Right hindlimb (tissue), 1 donor: ENCODE measurements at regions not wholly inside any gene's neighbourhood (a gene's known extent, or its start where the extent isn't known, plus 50 kb on each side); places are given as distances from the start of the nearest gene placed in this dataset.
"Not testable (repeated sequence)": the region's sequence is repeated elsewhere in the genome, so short reads cannot be mapped to it uniquely, and the experiment has no call there.

Experiments used
- DNase-seq: peaks from one replicate; pipeline ENCODE4 v3.0.0-alpha.2; 2018

- not testable (repeated sequence) for DNase-seq
Observed at GRCh38 chr10:38364073-38364472, 269.9 kb downstream of the ZNF37A start.

DNA sequence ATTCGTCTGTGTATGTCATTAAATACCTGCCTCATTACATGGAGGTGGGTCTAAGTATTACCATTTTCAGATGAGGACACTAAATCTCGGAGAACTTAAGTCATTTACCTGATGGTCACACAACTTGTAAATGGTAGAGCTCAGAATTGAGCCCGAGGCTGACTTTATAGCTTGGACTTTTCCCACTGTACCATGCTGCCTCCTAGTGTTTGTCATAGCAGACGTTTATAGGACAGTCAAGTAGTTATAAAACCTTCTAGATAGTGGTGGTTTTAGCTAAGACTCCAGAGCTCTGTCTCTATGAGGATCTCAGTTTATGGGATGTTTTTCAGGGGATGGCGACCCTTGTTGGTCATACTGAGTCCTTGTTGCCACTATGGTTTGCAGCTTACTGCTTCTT, 271.8 kb downstream of the ZNF37A start:
- DNase-seq, result not testable (repeated sequence)

DNA sequence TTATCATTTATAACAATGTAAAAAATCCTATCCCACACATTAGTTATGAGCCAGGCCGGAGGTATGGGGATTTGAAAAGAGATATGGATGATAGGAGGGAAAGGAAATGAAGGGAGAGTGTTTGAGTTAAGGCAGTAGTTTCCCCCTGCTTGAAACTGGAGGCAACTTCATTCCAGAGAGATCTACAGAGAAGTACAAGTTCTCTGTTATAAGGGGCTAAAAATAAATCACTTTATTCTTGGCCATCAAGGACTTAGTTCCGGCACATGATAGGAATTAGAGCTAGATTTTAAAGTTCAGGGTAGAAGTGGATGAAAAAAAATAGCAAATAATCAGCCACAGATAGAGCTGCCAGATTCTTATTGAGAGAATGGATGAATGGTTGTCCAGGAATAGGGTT, 289.7 kb downstream of the ZNF37A start:
- not testable (repeated sequence) for DNase-seq

- DNase-seq, result not testable (repeated sequence)
Observed at GRCh38 chr10:38386869-38387268, 292.7 kb downstream of the ZNF37A start.

GRCh38 chr10:38390725-38391124, 296.6 kb downstream of the ZNF37A start:
- not testable (repeated sequence) for DNase-seq

GRCh38 chr10:38395465-38395864, 301.3 kb downstream of the ZNF37A start:
- not testable (repeated sequence) for DNase-seq

DNA sequence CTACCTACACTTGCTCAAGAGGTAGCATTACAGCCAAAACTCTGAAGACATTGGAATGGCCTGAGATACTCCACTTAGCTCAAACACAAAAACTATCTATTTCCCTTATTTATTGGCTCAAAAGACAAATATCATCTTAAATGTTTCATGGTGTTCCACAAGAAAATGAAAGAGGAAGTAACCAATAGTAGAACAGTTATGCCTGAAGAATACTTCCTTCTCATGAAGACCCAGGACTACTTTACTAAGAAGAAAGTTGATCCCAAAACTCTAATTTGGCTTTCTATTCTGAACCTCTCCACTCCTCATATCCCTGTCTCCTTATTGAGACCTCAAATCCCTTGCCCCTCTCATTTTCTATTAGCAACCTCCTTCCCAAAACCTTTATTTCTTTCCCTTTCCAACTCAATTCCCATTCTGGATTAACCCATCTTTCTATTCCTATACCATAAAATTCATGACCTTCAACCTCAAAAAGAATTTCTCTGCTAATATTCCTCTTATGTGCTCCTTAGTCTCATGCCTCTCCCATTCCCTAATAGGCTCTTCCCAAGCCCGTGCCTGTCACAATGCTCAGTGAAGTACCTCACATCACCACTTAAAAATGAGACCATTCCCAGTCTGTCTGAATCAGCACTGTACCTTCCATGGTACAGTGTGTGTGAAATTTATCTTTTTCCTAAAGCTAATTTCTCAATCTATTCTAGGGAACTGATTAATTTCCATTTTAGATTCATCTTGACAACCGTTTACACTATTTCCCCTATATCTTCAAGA, 302.2 kb downstream of the ZNF37A start:
- DNase-seq, result not testable (repeated sequence)

DNA sequence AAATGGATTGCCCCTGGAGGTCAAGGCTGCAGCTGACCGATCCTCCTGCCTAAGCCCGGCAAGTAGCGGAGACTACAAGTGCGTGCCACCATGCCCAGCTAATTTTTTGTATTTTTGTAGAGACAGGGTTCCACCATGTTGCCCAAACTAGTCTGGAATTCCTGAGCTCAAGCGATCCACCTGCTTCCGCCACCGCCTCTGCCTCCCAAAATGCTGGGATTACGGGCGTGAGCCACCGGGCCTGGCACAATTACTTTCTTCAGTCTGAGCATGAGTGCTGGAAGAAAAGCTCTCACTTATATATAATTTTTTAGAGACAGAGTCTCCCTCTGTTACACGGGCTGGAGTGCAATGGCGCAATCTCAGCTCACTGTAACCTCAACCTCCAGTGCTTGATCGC, 307.4 kb downstream of the ZNF37A start:
- not testable (repeated sequence) for DNase-seq

- DNase-seq, result peak; percentile 95
Observed at GRCh38 chr10:38402442-38403346, 308.6 kb downstream of the ZNF37A start.

DNA sequence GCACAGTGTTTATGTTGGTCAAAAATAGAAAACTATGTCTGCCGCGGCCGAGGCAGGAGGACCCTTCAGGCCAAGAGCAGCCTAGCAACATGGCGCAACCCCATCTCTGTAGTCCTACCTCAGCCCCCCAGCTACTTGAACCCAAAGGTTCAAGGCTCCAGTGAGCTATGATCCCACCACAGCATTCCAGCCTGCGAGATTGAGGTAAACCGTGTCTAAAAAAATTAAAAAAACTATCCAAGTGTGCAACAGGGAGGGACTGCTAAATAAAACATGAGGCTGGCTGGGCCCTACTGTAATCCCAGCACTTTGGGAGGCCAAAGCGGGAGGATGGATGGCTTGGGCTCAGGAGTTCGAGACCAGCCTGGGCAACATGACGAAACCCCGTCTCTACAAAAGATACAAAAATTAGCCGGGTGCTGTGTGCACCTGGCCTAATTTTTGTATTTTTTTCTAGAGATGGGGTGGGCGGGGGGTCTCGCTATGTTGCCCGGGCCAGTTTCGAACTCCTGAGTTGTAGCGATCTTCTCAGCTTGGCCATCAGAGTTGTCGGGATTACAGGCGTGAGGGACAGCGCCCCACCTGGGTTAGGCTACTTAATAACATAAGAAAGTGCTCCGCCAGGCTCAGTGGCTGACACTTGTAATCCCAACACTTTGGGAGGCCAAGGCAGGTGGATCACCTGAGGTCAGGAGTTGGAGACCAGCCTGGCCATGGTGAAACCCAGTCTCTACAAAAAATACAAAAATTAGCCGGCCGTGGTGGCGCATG, 309.4 kb downstream of the ZNF37A start:
- DNase-seq, result peak; percentile 47

DNA sequence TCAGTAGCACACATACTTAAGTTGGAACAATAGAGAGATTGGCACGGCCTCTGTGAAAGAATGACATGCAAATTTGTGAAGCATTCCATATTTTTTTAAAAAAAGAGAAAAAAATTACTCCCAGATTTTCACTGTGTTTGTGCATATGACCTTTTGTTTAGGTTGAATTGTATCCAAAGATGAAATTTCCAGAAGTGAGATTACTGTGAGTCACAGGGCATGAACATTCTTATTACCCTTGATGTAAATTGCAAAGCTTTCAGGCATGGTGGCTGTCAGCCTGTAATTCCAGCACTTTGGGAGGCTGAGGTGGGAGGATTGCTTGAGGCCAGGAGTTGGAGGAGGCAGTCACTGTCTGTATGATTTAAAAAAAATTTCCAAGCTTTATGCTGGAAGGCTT, 329.5 kb downstream of the ZNF37A start:
- not testable (repeated sequence) for DNase-seq

GRCh38 chr10:38430242-38430641, 336.1 kb downstream of the ZNF37A start:
- not testable (repeated sequence) for DNase-seq

GRCh38 chr10:38437359-38437758, 343.2 kb downstream of the ZNF37A start:
- not testable (repeated sequence) for DNase-seq

- DNase-seq, result not testable (repeated sequence)
Observed at GRCh38 chr10:38448614-38449355, 354.6 kb downstream of the ZNF37A start.

- not testable (repeated sequence) for DNase-seq
Observed at GRCh38 chr10:38449618-38450017, 355.5 kb downstream of the ZNF37A start.

DNA sequence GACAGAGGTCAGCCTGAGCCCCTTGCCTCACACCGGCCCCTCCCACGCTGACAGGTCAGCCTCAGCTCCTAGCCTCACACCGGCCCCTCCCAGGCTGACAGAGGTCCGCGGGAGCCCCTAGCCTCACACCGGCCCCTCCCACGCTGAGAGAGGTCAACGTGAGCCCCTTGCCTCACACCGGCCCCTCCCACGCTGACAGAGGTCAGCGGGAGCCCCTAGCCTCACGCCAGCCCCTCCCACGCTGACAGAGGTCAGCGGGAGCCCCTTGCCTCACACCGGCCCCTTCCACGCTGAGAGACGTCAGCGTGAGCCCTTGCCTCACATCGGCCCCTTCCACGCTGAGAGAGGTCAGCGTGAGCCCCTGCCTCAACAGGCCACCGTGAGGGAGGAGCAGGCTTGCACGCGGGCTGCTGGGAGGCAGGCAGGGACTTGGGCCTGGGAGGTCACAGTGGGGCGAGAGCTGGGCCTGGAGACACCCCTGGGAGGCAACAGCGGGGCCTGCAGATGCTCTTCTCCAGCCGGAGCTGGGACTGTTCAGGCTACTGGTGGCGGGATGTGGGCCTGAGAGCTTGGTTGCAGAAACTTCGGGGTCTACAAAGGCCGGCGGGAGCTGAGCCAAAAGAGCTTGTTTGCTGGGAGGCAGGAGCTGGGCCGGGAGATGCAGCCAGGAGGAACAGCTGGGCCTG, 356.4 kb downstream of the ZNF37A start:
- DNase-seq, result not testable (repeated sequence)

DNA sequence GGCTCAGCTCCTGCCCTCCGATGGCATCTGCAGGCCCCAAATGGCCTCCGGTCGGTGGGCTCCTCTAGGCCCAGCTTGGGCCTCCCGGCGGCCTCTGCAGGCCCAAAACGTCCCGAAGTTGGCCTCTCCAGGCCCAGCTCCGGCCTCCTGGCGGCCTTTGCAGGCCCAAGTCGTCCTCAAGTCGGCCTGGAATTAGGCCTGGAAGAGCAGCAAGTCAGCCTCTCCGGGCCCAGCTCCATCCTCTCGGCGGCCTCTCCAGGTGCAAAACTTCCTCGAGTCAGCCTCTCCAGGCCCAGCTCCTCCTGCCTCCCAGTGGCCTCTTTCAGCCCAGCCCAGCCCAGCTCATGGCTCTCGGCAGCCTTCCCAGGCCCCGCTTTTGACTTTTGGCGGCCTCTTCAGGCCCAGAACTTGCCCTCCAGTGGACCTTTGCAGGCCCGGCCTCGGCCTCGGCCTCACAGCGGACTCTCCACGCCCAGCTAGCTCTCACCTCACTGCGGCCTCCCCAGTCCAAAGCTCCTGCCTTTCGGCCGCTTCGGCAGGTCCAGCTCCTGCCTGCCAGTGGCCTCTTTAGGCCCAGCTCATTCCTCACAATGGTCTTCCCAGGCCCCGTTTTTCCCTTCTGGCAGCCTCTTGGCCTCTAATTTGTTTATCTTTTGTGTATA, 357.3 kb downstream of the ZNF37A start:
- DNase-seq, result not testable (repeated sequence)
